ENCODE measurements at regions not wholly inside any gene's neighbourhood (a gene's known extent, or its start where the extent isn't known, plus 50 kb on each side); places are given as distances from the start of the nearest gene placed in this dataset.

GRCh38 chr20:6884114-6884513 lies 116.6 kb downstream of the BMP2 start:
- DNase-seq (ENCODE audit: low spot score): no peak
- FAIRE-seq: no peak

DNA sequence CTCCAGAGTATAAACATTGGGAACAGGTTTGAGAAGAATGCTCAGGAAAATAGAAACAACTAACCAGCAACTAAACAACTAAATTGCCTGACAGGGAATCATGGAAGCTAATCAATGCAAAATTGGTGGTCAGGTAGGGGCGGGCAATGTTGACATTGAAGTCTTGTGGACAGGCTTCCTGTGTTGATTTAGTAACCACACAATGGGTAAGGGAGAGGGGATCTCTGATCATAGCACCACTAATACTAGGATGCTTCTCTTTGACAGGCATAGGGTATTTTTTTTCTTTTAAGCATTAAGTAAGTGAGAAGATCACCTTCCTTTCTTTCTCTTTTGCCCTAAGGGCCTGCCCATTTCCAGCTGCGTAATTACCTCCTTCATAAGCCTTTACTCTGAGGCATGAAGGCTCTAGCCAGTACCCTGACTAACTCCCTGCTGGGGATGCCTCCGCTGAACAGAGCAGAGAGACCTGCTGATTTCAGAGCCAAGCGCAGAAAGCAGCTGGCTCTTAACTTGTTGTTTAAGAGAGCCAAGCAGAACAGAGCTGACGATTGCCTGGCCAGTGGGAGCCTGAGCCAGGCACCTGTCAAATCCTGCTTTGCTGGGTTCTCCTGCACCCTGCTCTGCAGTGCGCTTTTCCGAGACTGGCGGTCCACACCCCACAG lies 118.7 kb downstream of the BMP2 start:
- no peak for DNase-seq (ENCODE audit: low spot score)
- no peak for FAIRE-seq

DNA sequence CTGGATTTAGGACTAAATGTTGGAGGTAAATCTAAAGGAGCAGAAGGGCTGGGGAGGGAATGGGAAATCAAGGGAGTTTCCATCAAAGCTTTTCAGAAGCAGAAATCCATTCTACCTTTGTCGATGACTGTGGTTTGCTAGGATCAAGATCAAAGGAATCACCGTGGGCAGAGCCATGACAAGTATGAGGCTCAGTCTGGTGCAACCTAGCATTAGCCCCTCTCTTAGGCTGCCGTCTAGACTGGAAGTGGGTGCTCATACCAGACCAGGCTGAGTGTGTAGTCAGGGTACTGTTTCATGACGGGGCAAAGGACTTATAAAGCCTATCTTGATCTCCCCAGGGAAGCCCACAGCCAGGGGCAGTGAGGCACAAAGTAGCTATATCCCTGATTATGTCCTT lies 120.5 kb downstream of the BMP2 start:
- DNase-seq (ENCODE audit: low spot score) (no peak), FAIRE-seq (no peak)

DNA sequence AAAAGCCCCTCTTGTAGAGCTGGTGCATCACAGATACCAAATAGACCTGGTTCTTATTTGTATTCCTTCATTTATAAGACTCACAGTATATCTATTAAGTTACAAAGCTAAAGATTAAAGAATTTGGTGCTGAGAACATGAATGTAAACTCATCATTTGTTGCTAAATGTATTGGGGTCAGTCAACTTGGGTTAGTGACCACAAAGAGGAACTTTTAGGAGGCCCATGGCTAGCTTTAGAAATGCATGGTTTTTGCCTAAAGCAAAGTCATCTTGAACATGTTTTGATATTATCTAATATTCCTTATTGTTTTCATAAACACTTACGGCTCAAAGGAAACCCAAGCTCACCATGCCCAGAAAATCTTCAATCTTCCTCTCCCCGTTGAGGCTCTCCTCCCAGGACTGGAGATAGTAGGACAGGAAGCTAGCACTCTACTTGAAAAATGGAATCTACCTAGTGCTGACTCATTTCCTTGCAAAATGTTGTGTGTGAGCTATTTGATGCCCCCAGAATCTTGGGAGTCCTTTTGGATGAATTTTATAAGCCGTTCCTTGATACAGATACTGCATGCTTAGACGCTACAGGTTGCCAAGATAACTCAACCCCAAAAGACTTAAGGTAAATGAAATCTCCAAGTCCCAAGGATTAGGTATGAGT lies 121.4 kb downstream of the BMP2 start:
- FAIRE-seq: no peak
- DNase-seq (ENCODE audit: low spot score): no peak

DNA sequence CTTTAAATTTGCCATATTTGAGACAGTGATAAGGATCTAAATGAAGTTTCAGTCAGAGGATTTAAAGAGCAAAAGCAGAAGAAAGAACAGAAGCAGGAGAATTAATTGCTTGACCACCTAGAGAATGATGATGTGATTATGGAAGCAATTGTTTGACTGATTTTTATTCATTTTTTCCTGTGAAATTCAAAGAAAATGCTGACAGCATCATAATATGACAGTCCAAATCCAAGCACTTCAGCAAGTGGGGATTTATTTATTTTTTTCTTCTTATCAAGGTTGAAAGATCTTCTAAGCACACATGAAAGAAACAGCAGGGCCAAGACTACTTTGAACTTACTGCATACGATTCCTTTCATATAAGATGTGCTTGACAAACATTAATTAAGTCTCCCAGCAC lies 125.2 kb downstream of the BMP2 start:
- DNase-seq (ENCODE audit: low spot score) (no peak), FAIRE-seq (no peak)

DNA sequence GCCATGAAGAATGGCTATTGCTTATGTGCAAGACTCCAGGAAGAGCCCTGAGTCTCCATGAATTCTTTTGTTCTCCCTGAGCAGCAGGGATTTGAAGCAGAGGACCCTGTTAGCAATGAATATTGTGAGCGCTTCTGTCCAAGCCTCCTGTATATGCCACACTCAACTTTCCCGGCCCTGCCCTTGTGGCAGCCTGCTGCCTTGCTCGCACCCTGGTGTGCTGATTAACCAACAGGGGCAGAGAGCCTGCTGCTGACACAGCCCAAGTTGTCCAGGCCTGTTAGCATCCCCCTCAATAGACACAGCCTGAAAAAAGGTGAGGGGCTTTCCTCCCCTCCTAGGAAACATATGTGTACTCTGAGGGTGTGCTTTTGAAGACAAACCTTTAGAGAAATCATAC lies 131.4 kb downstream of the BMP2 start:
- no peak for FAIRE-seq
- DNase-seq (ENCODE audit: low spot score): no peak

GRCh38 chr20:6906871-6907270 lies 139.4 kb downstream of the BMP2 start:
- FAIRE-seq (no peak), DNase-seq (ENCODE audit: low spot score) (no peak)

DNA sequence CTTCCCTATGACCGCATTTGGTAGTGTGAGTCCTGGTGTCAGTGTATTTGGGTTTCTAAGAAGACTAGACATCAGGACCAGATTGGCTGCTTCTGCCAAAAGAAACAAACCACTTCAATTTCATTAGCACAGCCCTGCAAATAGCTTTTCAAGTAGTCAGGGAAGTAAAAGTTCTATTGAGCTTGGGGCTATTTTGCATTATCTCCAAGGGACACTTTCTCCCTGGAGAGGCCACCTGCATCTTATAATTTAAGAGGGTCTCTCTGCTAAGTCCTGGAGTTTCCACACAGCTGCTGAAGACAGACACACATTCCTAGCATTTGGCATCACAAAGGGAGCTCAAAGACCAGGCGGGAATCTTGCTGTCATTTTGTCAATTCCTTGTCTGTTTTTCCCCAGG lies 141.2 kb downstream of the BMP2 start:
- FAIRE-seq (no peak), DNase-seq (ENCODE audit: low spot score) (no peak)

DNA sequence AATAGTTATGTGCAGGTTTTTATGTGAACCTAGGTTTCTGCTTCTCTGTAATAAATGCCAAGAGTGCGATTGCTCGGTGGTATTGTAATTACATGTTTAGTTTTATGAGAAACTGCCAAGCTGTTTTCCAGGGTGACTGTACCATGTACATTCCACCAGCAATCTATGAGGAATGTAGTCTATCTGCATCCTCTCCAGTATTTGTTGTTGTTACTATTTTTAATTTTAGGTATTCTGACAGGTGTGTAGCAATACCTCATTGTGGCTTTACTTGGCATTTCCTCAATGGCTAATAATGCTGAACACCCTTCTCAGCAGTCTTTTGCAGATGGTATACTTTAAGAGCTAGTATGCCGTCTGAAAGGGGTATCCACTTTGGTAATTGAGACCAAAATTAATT lies 142.1 kb downstream of the BMP2 start:
- no peak for FAIRE-seq
- no peak for DNase-seq (ENCODE audit: low spot score)

DNA sequence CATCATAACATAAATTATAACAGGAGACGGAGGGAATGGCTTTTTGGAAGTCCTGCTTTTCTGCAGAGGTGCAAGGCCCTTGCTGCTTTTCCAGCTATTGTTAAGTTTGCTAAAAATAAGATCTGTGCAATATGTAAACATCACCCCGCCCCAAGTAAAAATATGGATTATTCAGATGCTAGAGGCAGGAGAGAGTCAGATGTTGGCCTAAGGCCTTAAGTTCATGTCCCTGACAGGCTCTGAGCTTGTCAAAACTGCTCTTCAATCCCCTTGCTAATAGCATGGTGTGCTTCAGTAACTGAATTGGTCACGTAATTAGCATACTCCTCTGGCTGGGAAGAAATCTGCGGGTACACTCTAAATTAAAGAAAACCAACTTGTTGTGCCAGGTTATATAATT lies 147.5 kb downstream of the BMP2 start:
- DNase-seq (ENCODE audit: low spot score): no peak
- no peak for FAIRE-seq

- DNase-seq (ENCODE audit: low spot score): no peak
- FAIRE-seq: no peak
Measured at GRCh38 chr20:6916938-6917337, 149.5 kb downstream of the BMP2 start.

DNA sequence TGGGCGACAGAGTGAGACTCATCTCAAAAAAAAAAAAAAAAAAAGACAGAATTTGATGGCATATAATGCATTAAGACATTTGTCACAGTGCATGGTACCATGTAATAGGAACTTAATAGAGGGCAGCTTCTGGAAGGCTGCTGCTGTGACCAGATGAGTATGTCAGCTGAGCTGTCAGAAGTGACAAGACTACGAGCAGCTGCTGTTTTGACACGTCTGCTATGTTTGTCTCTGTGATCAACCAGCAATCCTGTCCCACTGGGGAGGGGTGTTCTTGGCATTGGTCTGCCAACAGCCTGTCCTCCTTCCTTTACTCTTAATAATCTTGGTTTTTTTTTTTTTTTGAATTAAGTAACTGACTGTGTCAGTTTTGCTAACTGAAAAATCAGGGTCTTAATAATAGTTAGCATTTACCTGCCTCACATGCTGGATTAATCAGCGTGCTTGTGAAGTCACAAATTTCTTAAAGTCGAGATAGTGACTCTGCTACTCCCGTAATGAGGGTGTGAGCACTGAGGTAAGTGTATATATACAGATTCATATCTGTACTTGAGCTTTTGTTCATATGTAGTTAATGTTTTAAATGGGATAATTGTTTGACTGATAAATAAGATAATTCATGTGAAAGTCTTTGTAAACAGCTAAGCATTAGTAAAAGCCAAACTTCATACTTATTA lies 152.4 kb downstream of the BMP2 start:
- FAIRE-seq (no peak), DNase-seq (ENCODE audit: low spot score) (no peak)

- no peak for DNase-seq (ENCODE audit: low spot score)
- no peak for FAIRE-seq
Measured at GRCh38 chr20:6920991-6921613, 153.6 kb downstream of the BMP2 start.

DNA sequence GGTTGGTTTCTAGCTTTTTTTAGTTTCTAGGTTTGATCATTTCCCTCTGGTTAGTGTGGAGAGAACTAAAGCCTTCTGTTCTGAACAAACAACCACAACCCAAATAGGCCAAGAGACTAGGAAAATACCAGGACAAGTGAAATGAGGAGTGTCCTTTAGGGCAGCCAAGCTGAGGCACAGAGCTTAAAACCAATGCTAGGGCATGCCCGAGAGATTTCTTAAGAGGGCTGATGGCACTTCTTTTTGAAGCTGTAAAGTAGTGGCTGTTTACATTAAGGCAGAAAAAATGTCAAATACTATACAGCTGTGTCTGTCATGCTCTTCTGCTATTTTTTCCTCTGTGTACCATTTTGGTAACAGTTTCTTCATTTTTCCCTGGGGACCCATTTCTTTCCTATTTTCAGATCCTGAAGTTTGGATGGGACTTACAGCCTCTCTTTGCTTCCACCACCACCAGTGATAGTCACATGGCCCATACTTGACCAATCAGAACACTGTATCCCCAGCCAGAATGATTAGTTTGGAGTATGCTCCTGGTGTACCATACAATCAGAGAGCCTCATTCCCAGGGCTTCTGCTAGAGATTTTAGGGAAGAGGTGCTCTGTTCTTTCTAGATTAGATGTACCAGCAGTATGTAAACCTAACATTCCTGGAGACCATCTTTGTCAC lies 154.4 kb downstream of the BMP2 start:
- DNase-seq (ENCODE audit: low spot score) (no peak), FAIRE-seq (no peak)

DNA sequence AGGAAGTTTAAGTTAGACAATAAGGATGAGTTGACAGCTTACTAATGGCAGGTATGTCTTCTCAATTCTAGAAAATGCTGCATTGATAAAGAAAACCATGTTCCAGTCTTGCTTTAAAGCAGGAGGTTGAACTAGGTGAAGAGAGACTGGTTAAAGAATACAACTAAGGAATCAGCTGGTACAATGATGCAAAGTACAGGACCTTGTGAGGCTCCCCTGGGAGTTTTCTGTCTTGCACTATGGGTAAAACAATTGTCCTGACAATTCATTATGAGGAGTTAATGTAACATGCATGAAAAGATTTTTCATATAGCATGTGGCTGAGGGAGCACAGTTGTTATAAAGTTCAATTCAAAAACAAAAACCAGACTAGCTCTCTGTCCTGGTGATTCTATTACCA lies 157.2 kb downstream of the BMP2 start:
- DNase-seq (ENCODE audit: low spot score) (no peak), FAIRE-seq (no peak)

DNA sequence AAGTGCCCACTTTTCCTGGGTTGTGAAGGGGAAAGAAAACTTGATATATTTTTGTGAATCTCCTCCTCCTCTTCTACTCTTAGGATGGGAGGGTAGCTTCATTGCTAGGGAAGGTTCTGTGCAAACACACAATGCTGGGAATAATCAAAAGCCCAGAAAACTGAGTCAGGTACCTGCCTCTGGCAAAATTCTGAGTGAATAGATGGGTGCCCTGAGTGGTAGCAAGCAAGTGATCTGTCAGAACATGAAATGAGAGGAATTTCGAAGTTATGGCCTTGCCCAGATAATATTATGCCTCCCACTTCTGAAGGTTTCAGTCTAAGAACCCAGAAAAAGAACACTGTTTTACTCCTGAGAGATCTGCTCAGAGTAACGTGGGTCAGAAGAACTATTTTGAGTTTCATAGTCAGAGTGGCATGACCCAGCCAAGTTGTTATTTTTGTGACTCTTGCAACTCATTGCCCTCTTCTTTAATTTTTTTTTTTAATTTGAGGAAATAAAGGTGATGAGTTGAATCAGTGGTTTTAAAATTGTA lies 158.3 kb downstream of the BMP2 start:
- FAIRE-seq (no peak), DNase-seq (ENCODE audit: low spot score) (no peak)

DNA sequence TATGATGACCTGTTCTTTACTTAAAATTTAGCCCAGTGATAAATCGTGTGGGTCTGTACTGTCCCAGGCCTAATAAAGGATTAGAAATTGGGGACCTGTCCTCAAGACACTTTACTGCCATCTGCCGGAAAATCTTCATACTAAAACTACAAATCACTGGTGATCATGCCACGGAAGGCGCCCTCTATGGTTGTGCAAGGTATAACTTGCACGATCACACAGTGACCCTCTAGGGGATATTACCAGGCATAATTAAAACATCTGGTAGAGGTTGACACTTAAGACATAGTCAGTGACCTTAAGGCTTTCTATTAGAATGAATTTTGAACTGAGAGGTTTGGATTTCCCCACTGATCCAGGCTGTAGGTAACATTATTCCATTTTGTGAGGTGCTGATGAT lies 172.6 kb downstream of the BMP2 start:
- DNase-seq (ENCODE audit: low spot score) (peak; percentile 23), FAIRE-seq (no peak)

DNA sequence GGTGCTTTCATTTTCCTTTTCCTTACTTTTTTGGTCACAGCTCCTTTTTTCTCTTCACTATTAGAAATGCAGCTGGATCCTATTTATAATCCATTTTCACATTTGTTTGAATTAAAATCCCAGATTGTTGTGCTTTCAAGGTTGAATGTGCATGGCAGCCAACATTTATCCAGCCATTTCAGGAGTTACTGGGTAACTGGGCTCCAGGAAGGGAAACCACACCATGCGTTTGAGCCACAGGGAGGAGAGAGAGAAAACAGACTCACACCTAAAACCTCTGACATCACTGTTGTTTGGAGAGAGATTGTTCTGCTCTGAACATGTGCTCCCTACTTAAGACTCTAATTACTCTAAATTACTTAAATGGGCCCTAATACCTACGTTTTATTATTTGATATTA lies 173.4 kb downstream of the BMP2 start:
- DNase-seq (ENCODE audit: low spot score) (no peak), FAIRE-seq (no peak)

GRCh38 chr20:6941571-6941970 lies 174.1 kb downstream of the BMP2 start:
- FAIRE-seq: no peak
- no peak for DNase-seq (ENCODE audit: low spot score)

- FAIRE-seq: no peak
- no peak for DNase-seq (ENCODE audit: low spot score)
Measured at GRCh38 chr20:6942266-6942665, 174.8 kb downstream of the BMP2 start.

DNA sequence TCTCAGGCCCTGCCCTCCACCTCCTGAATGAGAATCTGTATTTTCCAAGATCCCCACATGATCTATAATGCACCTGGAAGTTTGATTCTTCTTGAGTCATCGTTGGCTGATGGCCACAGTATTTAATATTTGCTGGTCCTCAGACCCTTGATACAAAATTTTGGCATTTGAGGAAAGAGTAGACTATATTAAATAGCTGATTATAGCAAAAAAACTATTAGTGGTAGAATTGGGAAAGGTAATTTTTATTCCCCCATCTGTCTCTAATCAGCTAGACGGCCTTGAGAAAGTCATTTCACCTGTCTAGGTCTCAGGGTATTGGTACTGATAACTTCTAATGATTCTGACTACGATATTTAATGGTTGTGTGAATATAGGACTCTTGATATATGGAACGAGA lies 176.8 kb downstream of the BMP2 start:
- FAIRE-seq: no peak

GRCh38 chr20:6953611-6954010 lies 186.1 kb downstream of the BMP2 start:
- DNase-seq (ENCODE audit: low spot score) (no peak), FAIRE-seq (no peak)

More for the DNA sequence above, 176.8 kb downstream of the BMP2 start:
- no peak for DNase-seq (ENCODE audit: low spot score)

Data from RCC 7860 (cell line).